Esophagus muscularis mucosa (tissue), 4 donors: ENCODE measurements at regions not wholly inside any gene's neighbourhood (a gene's known extent, or its start where the extent isn't known, plus 50 kb on each side); places are given as distances from the start of the nearest gene placed in this dataset.

Source experiments
- DNase-seq: peaks from one replicate; pipeline ENCODE4 v3.0.0-alpha.2; 2017; ENCODE audit errors: extremely low spot score
- H3K27ac ChIP-seq, 4 donors: fragments of 200-600 bp; sonication (generic); replicated peaks in 1 of 4; 1 replicate in 3 of 4; 2 replicates in 1 of 4; pipeline ENCODE4 v1.5.1; 2016 to 2019; ENCODE audit warnings: mild to moderate bottlenecking in 1 of 4
- H3K27me3 ChIP-seq, 4 donors: fragments of 200-600 bp; sonication (generic); one replicate each; pipeline versions ENCODE4 v1.5.1 to v1.6.0; 2016 to 2019
- H3K36me3 ChIP-seq, 4 donors: fragments of 200-600 bp; sonication (generic); one replicate each; pipeline ENCODE4 v1.5.1; 2016 to 2019
- H3K4me1 ChIP-seq, 4 donors: fragments of 200-600 bp; sonication (generic); one replicate each; pipeline ENCODE4 v1.5.1; 2016 to 2019
- H3K4me3 ChIP-seq, 4 donors: fragments of 200-600 bp; sonication (generic); 1 replicate in 2 of 4; 2 replicates in 2 of 4; pipeline ENCODE4 v1.5.1; 2016 to 2019; ENCODE audit warnings: mild to moderate bottlenecking in 4 of 4, moderate library complexity in 1 of 4
- H3K9me3 ChIP-seq, 4 donors: fragments of 200-600 bp; sonication (generic); 1 replicate in 3 of 4; 2 replicates in 1 of 4; pipeline ENCODE4 v1.5.1; 2016 to 2019
- CTCF ChIP-seq, 3 experiments: fragments of 200-600 bp in 2 of 3; fragments of 450-650 bp in 1 of 3; sonication (generic) in 2 of 3; IDR thresholded peaks; one replicate each; pipeline ENCODE4 v1.5.1; 2017 to 2019; ENCODE audit warnings: antibody characterized with exemption in 3 of 3, mild to moderate bottlenecking in 2 of 3, moderate library complexity in 1 of 3
- EP300 ChIP-seq: sonication (generic); formaldehyde crosslinking; IDR thresholded peaks from one replicate; pipeline ENCODE4 v1.6.1; 2017; ENCODE audit warnings: antibody characterized with exemption
- POLR2A ChIP-seq: fragments of 450-650 bp; IDR thresholded peaks from one replicate; pipeline ENCODE4 v1.6.1; 2017; ENCODE audit warnings: antibody characterized with exemption, moderate library complexity, mild to moderate bottlenecking, low read depth
- POLR2AphosphoS5 ChIP-seq, 2 donors: sonication (generic); formaldehyde crosslinking; IDR thresholded peaks; one replicate each; pipeline ENCODE4 v1.6.1; 2017; ENCODE audit warnings: antibody characterized with exemption in 2 of 2
- WGBS: methylation state at CpG from one replicate; pipeline ENCODE4 v1.1.5; 2018; 5-methylcytosine and 5-hydroxymethylcytosine counted together
- intact Hi-C: fragments of 100-400 bp; cut with DNase I; formaldehyde crosslinking; loops from one replicate; pipeline ENCODE4 v1.15.1; 2023

GRCh38 chr1:234969581-234970400 is 158.8 kb downstream of the TOMM20 start:
- TF ChIP-seq POLR2A = no peak
- no peak for TF ChIP-seq EP300
- TF ChIP-seq POLR2AphosphoS5 (IDR thresholded peaks at IDR 0.05) = no peak
- TF ChIP-seq CTCF (IDR thresholded peaks at IDR 0.05) = no peak
- Histone ChIP-seq H3K27ac (peak overlapping the region; percentile 92 to 95 (median 94)), H3K36me3 (no peaks in the 10 kb centered on the region), H3K4me3 (peak overlapping the region; percentile 48 to 56 (median 52)), H3K27me3 (no peaks in the 10 kb centered on the region), H3K4me1 (peaks cover 34 to 61% (median 59%) of the 10 kb centered on the region in 4 donors), H3K9me3 (no peaks in the 10 kb centered on the region)
- DNase-seq = no peak
- WGBS = 17% methylated on average over 15 of the region's 37 CpGs
- intact Hi-C loops = no loop called here

- peaks cover 39 to 68% (median 65%) of the 10 kb centered on the region in 4 donors for H3K4me1 ChIP-seq
- no peak for DNase-seq
- no peak overlapping the region for H3K4me3 ChIP-seq
Measured at GRCh38 chr1:234969011-234969441, 159.6 kb downstream of the TOMM20 start.

GRCh38 chr1:234968451-234968850 is 160.2 kb downstream of the TOMM20 start:
- no peak overlapping the region for H3K4me3 ChIP-seq
- H3K27ac ChIP-seq = peak overlapping the region; percentile 92 to 95 (median 94)
- H3K9me3 ChIP-seq = no peaks in the 10 kb centered on the region
- intact Hi-C loops = no loop called here
- WGBS = 86% methylated on average over 4 of the region's 4 CpGs
- H3K36me3 ChIP-seq = no peaks in the 10 kb centered on the region
- peaks cover 44 to 68% (median 66%) of the 10 kb centered on the region in 4 donors for H3K4me1 ChIP-seq
- DNase-seq = no peak
- H3K27me3 ChIP-seq = no peaks in the 10 kb centered on the region
- TF ChIP-seq POLR2A (no peak), POLR2AphosphoS5 (IDR thresholded peaks at IDR 0.05) (no peak), CTCF (IDR thresholded peaks at IDR 0.05) (no peak), EP300 (no peak)

More at GRCh38 chr1:234969011-234969441, 159.6 kb downstream of the TOMM20 start:
- Histone ChIP-seq H3K36me3 (no peaks in the 10 kb centered on the region), H3K27ac (peak overlapping the region; percentile 92 to 95 (median 94)), H3K9me3 (no peaks in the 10 kb centered on the region), H3K27me3 (no peaks in the 10 kb centered on the region)
- TF ChIP-seq CTCF (IDR thresholded peaks at IDR 0.05) = no peak
- no peak for TF ChIP-seq POLR2A
- TF ChIP-seq POLR2AphosphoS5 (IDR thresholded peaks at IDR 0.05) = no peak
- TF ChIP-seq EP300 = no peak
- intact Hi-C loops = no loop called here
- WGBS = 66% methylated on average over 4 of the region's 4 CpGs

- Histone ChIP-seq H3K9me3 (no peaks in the 10 kb centered on the region), H3K36me3 (no peaks in the 10 kb centered on the region), H3K27ac (no peak overlapping the region), H3K4me3 (no peak overlapping the region), H3K27me3 (no peaks in the 10 kb centered on the region), H3K4me1 (peaks cover 55 to 73% (median 72%) of the 10 kb centered on the region in 4 donors)
- TF ChIP-seq POLR2A (no peak), EP300 (no peak), POLR2AphosphoS5 (IDR thresholded peaks at IDR 0.05) (no peak), CTCF (IDR thresholded peaks at IDR 0.05) (no peak)
- 96% methylated on average over 13 of the region's 13 CpGs for WGBS
- intact Hi-C loops = no loop called here
- DNase-seq = no peak
Measured at GRCh38 chr1:234967121-234967520, 161.5 kb downstream of the TOMM20 start.
